A673 (cell line): ENCODE measurements at regions not wholly inside any gene's neighbourhood (a gene's known extent, or its start where the extent isn't known, plus 50 kb on each side); places are given as distances from the start of the nearest gene placed in this dataset.
"Not testable (repeated sequence)": the region's sequence is repeated elsewhere in the genome, so short reads cannot be mapped to it uniquely, and the experiment has no call there.

ENCODE experiments used
- BruUV-seq: library from RNA; stranded (reverse); fragments of 400-500 nt; replicated peaks from 2 replicates; lab custom pipeline; 2021; lab: Mats Ljungman, UMichigan
- CTCF ChIA-PET: fragments of 300-600 bp; sonication (Branson Sonifier 250); formaldehyde crosslinking; loops from one replicate; lab custom pipeline; 2022; ENCODE audit warnings: antibody characterized with exemption; lab: Charles Lee
- POLR2A ChIA-PET: fragments of 300-600 bp; sonication (Branson Sonifier 250); formaldehyde crosslinking; loops from one replicate; lab custom pipeline; 2022; ENCODE audit warnings: antibody characterized with exemption; ENCODE audit not compliant: low non-redundant PET; lab: Charles Lee
- DNase-seq: peaks from one replicate; pipeline ENCODE4 v3.0.0-alpha.2; 2015; ENCODE audit warnings: low spot score
- H3K27ac ChIP-seq: fragments of 200-600 bp; sonication (generic); 2 replicates; pipeline ENCODE4 v1.5.1; 2016; ENCODE audit warnings: mixed run types, low read depth, mild to moderate bottlenecking, mixed read lengths, antibody characterized with exemption, low read length; ENCODE audit not compliant: poor library complexity, severe bottlenecking
- H3K27me3 ChIP-seq: fragments of 200-600 bp; sonication (generic); replicated peaks from 2 replicates; pipeline ENCODE4 v1.6.1; 2017; ENCODE audit warnings: mixed run types, low read depth, mild to moderate bottlenecking, mixed read lengths, antibody characterized with exemption, low read length; ENCODE audit not compliant: insufficient read depth, poor library complexity
- H3K36me3 ChIP-seq: fragments of 200-600 bp; sonication (generic); 2 replicates; pipeline ENCODE4 v1.6.1; 2016; ENCODE audit warnings: mixed run types, mild to moderate bottlenecking, mixed read lengths, antibody characterized with exemption, low read length; ENCODE audit not compliant: insufficient read depth, poor library complexity, severe bottlenecking
- H3K4me1 ChIP-seq: fragments of 200-600 bp; sonication (generic); 2 replicates; pipeline ENCODE4 v1.6.1; 2017; ENCODE audit warnings: mixed run types, mild to moderate bottlenecking, mixed read lengths, antibody characterized with exemption, low read length; ENCODE audit not compliant: insufficient read depth, poor library complexity, severe bottlenecking
- H3K4me3 ChIP-seq: fragments of 200-600 bp; sonication (generic); 2 replicates; pipeline ENCODE4 v1.5.1; 2016; ENCODE audit warnings: low read depth, mixed run types, mild to moderate bottlenecking, mixed read lengths, low read length; ENCODE audit not compliant: poor library complexity, severe bottlenecking
- H3K9me3 ChIP-seq: fragments of 200-600 bp; sonication (generic); 2 replicates; pipeline ENCODE4 v1.6.1; 2016; ENCODE audit warnings: mixed run types, low read depth, mild to moderate bottlenecking, mixed read lengths, antibody characterized with exemption, low read length; ENCODE audit not compliant: poor library complexity, severe bottlenecking
- CTCF ChIP-seq: fragments of 300-800, 200-600 bp; sonication (generic); conservative IDR thresholded peaks from 2 replicates; pipeline ENCODE4 v1.5.1; 2017; ENCODE audit warnings: low read depth, mild to moderate bottlenecking, antibody characterized with exemption, low read length, moderate library complexity, mixed read lengths
- EZH2 ChIP-seq: fragments of 200-600 bp; sonication (generic); IDR thresholded peaks from 2 replicates; pipeline ENCODE4 v1.6.1; 2017; ENCODE audit warnings: borderline replicate concordance, low read depth, mild to moderate bottlenecking, mixed read lengths, antibody characterized with exemption, low read length; ENCODE audit not compliant: poor library complexity, severe bottlenecking
- intact Hi-C: fragments of 100-400 bp; cut with micrococcal nuclease; formaldehyde crosslinking; loops from one replicate; pipeline ENCODE4 v1.10.0; 2022; ENCODE audit not compliant: unreplicated experiment

DNA sequence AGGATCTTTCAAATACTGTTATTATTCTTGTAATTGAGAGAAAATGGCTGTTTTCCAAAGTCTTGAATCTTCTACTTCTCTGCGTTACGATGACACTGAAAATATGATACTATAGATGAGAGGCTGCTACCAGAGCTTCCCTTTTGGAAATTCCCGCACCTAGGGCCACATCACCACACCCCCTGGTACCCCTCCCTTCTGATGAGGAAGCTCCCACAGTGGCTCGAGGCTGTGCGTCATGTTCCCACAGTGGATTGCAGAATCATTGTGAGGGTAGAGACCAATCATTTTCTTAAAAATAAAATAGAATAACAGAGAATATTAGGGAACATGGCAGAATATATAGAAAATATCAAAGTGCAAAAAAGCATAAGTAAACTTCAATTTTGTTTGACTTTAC is 268.9 kb upstream of the SMIM21 start:
- POLR2A ChIA-PET, result no interaction called here
- TF ChIP-seq EZH2, result no peak
- TF ChIP-seq CTCF, result no peak
- Histone ChIP-seq H3K27me3 (no peaks in the 10 kb centered on the region), H3K4me1 (no peaks in the 10 kb centered on the region), H3K9me3 (no peaks in the 10 kb centered on the region), H3K27ac (no peak overlapping the region), H3K36me3 (no peaks in the 10 kb centered on the region), H3K4me3 (no peak overlapping the region)
- intact Hi-C loops, result no loop called here
- DNase-seq, result no peak
- BruUV-seq, result no TSS peak
- CTCF ChIA-PET, result no interaction called here

GRCh38 chr18:75694292-75694691 is 266.8 kb upstream of the SMIM21 start:
- intact Hi-C loops, result no loop called here
- no peak overlapping the region for H3K27ac ChIP-seq
- CTCF ChIA-PET, result no interaction called here

GRCh38 chr18:75691483-75691882 is 264.0 kb upstream of the SMIM21 start:
- Histone ChIP-seq H3K27me3 (peaks cover 18% of the 10 kb centered on the region), H3K9me3 (no peaks in the 10 kb centered on the region), H3K36me3 (no peaks in the 10 kb centered on the region), H3K27ac (no peak overlapping the region), H3K4me3 (no peak overlapping the region), H3K4me1 (no peaks in the 10 kb centered on the region)
- BruUV-seq, result no TSS peak
- ChIA-PET POLR2A (no interaction called here), CTCF (no interaction called here)
- intact Hi-C loops, result no loop called here
- no peak for DNase-seq
- TF ChIP-seq EZH2 (no peak), CTCF (no peak)

More at GRCh38 chr18:75694292-75694691, 266.8 kb upstream of the SMIM21 start:
- no TSS peak for BruUV-seq
- TF ChIP-seq CTCF (no peak), EZH2 (no peak)
- H3K9me3 ChIP-seq, result no peaks in the 10 kb centered on the region
- no peaks in the 10 kb centered on the region for H3K4me1 ChIP-seq
- DNase-seq, result no peak
- no peak overlapping the region for H3K4me3 ChIP-seq
- H3K36me3 ChIP-seq, result no peaks in the 10 kb centered on the region
- POLR2A ChIA-PET, result no interaction called here
- H3K27me3 ChIP-seq, result no peaks in the 10 kb centered on the region

GRCh38 chr18:75690283-75690682 is 262.8 kb upstream of the SMIM21 start:
- H3K4me1 ChIP-seq, CTCF ChIA-PET, DNase-seq, intact Hi-C loops, H3K27ac ChIP-seq, POLR2A ChIA-PET, H3K9me3 ChIP-seq, BruUV-seq, H3K36me3 ChIP-seq, H3K4me3 ChIP-seq: not testable (repeated sequence)
- peaks cover 18% of the 10 kb centered on the region for H3K27me3 ChIP-seq
